WTC11 (cell line): ENCODE measurements at regions not wholly inside any gene's neighbourhood (a gene's known extent, or its start where the extent isn't known, plus 50 kb on each side); places are given as distances from the start of the nearest gene placed in this dataset.
A peak's percentile ranks its signal among the peaks of the same experiment; 100 is the strongest.

Experiments used
- ATAC-seq: fragments of 200-7000 bp; cut with Tn5 transposase; 2 replicates; pipeline ENCODE4 v1.10.0; 2021; ENCODE audit warnings: mild to moderate bottlenecking, moderate library complexity
- CTCF ChIA-PET: fragments of 300-600 bp; sonication (Branson Sonifier 250); formaldehyde crosslinking; loops from one replicate; lab custom pipeline; 2021; ENCODE audit warnings: antibody characterized with exemption; lab: Charles Lee
- POLR2A ChIA-PET: fragments of 350-600 bp; sonication (Branson Sonifier 250); formaldehyde crosslinking; loops from one replicate; lab custom pipeline; 2021; ENCODE audit warnings: antibody characterized with exemption; lab: Charles Lee
- DNase-seq: peaks from one replicate; pipeline ENCODE4 v3.0.0; 2021; ENCODE audit warnings: low spot score
- H3K27ac Mint-ChIP-seq: 2 replicates; pipeline ENCODE4 v1.8.0; 2021; ENCODE audit warnings: mixed read lengths
- H3K27me3 Mint-ChIP-seq: 2 replicates; pipeline ENCODE4 v1.8.0; 2021; ENCODE audit warnings: low read depth, mild to moderate bottlenecking, moderate library complexity, mixed read lengths
- H3K36me3 Mint-ChIP-seq: 2 replicates; pipeline ENCODE4 v1.8.0; 2021; ENCODE audit warnings: mixed read lengths
- H3K4me1 Mint-ChIP-seq: 2 replicates; pipeline ENCODE4 v1.8.0; 2022; ENCODE audit warnings: mixed read lengths
- H3K4me3 Mint-ChIP-seq: 2 replicates; pipeline ENCODE4 v1.8.0; 2021; ENCODE audit warnings: mild to moderate bottlenecking, moderate library complexity, mixed read lengths
- H3K9me3 Mint-ChIP-seq: 2 replicates; pipeline ENCODE4 v1.8.0; 2021; ENCODE audit warnings: mixed read lengths
- ETV6 ChIP-seq: sonication (generic); formaldehyde crosslinking; IDR thresholded peaks from 2 replicates; pipeline ENCODE4 v1.8.1; 2022; ENCODE audit warnings: mild to moderate bottlenecking, missing genetic modification reagents
- FOXP1 ChIP-seq: sonication (generic); formaldehyde crosslinking; IDR thresholded peaks from 2 replicates; pipeline ENCODE4 v1.8.0; 2022; ENCODE audit warnings: missing genetic modification reagents, mild to moderate bottlenecking, moderate library complexity, borderline replicate concordance
- GABPB1 ChIP-seq: sonication (generic); formaldehyde crosslinking; IDR thresholded peaks from 2 replicates; pipeline ENCODE4 v1.8.1; 2023; ENCODE audit warnings: mild to moderate bottlenecking, missing genetic modification reagents
- GRHL2 ChIP-seq: fragments of 250-450 bp; sonication (Bioruptor Pico); IDR thresholded peaks from 2 replicates; pipeline ENCODE4 v1.8.0; 2022; ENCODE audit warnings: mild to moderate bottlenecking, moderate library complexity; ENCODE audit not compliant: insufficient replicate concordance, severe bottlenecking
- MXD4 ChIP-seq: fragments of 250-450 bp; sonication (Bioruptor Pico); IDR thresholded peaks from 2 replicates; pipeline ENCODE4 v1.8.0; 2021; ENCODE audit warnings: mild to moderate bottlenecking, moderate library complexity, borderline replicate concordance
- MYBL2 ChIP-seq: sonication (generic); formaldehyde crosslinking; IDR thresholded peaks from 2 replicates; pipeline ENCODE4 v1.8.1; 2023; ENCODE audit warnings: mild to moderate bottlenecking, moderate library complexity, missing genetic modification reagents
- NFATC4 ChIP-seq: fragments of 250-450 bp; sonication (Bioruptor Pico); IDR thresholded peaks from 2 replicates; pipeline ENCODE4 v1.9.0; 2021; ENCODE audit warnings: mild to moderate bottlenecking
- OVOL2 ChIP-seq: fragments of 250-450 bp; sonication (Bioruptor Pico); IDR thresholded peaks from 2 replicates; pipeline ENCODE4 v1.9.0; 2021; ENCODE audit warnings: mild to moderate bottlenecking, borderline replicate concordance
- TP53 ChIP-seq: sonication (generic); formaldehyde crosslinking; IDR thresholded peaks from 2 replicates; pipeline ENCODE4 v1.8.1; 2023; ENCODE audit warnings: mild to moderate bottlenecking, missing genetic modification reagents
- ZBTB21 ChIP-seq: sonication (generic); formaldehyde crosslinking; IDR thresholded peaks from 2 replicates; pipeline ENCODE4 v1.8.1; 2023; ENCODE audit warnings: mild to moderate bottlenecking, missing genetic modification reagents, borderline replicate concordance
- ZNF219 ChIP-seq: sonication (generic); formaldehyde crosslinking; IDR thresholded peaks from 2 replicates; pipeline ENCODE4 v1.8.0; 2023; ENCODE audit warnings: missing genetic modification reagents, mild to moderate bottlenecking, borderline replicate concordance
- ZNF263 ChIP-seq: sonication (generic); formaldehyde crosslinking; IDR thresholded peaks from 2 replicates; pipeline ENCODE4 v1.8.1; 2022; ENCODE audit warnings: low read depth, mild to moderate bottlenecking, moderate library complexity, missing genetic modification reagents
- ZNF396 ChIP-seq: fragments of 250-450 bp; sonication (Bioruptor Pico); IDR thresholded peaks from 2 replicates; pipeline ENCODE4 v1.8.0; 2021; ENCODE audit warnings: mild to moderate bottlenecking, moderate library complexity, borderline replicate concordance
- ZSCAN18 ChIP-seq: fragments of 250-450 bp; sonication (Bioruptor Pico); IDR thresholded peaks from 2 replicates; pipeline ENCODE4 v2.1.2; 2022; ENCODE audit warnings: mild to moderate bottlenecking, moderate library complexity
- TF ChIP-seq, protein P1 (sequence below): fragments of 250-450 bp; sonication (Bioruptor Pico); IDR thresholded peaks from 2 replicates; pipeline ENCODE4 v1.9.0; 2021; ENCODE audit warnings: mild to moderate bottlenecking, borderline replicate concordance
- TF ChIP-seq, protein P2 (sequence below): sonication (generic); formaldehyde crosslinking; IDR thresholded peaks from 2 replicates; pipeline ENCODE4 v1.8.0; 2022; ENCODE audit warnings: mild to moderate bottlenecking, missing genetic modification reagents

- ChIA-PET CTCF (no interaction called here), POLR2A (no interaction called here)
- Mint-ChIP-seq H3K4me1 (peaks cover 27% of the 10 kb centered on the region), H3K36me3 (peaks cover 21% of the 10 kb centered on the region), H3K9me3 (peaks cover 23% of the 10 kb centered on the region), H3K27me3 (no peaks in the 10 kb centered on the region), H3K4me3 (no peak overlapping the region), H3K27ac (no peak overlapping the region; the same call in 1 of the 2 replicates)
- no peak for TF ChIP-seq MYBL2 (CRISPR knock-in tag)
- TF ChIP-seq, protein P1, sequence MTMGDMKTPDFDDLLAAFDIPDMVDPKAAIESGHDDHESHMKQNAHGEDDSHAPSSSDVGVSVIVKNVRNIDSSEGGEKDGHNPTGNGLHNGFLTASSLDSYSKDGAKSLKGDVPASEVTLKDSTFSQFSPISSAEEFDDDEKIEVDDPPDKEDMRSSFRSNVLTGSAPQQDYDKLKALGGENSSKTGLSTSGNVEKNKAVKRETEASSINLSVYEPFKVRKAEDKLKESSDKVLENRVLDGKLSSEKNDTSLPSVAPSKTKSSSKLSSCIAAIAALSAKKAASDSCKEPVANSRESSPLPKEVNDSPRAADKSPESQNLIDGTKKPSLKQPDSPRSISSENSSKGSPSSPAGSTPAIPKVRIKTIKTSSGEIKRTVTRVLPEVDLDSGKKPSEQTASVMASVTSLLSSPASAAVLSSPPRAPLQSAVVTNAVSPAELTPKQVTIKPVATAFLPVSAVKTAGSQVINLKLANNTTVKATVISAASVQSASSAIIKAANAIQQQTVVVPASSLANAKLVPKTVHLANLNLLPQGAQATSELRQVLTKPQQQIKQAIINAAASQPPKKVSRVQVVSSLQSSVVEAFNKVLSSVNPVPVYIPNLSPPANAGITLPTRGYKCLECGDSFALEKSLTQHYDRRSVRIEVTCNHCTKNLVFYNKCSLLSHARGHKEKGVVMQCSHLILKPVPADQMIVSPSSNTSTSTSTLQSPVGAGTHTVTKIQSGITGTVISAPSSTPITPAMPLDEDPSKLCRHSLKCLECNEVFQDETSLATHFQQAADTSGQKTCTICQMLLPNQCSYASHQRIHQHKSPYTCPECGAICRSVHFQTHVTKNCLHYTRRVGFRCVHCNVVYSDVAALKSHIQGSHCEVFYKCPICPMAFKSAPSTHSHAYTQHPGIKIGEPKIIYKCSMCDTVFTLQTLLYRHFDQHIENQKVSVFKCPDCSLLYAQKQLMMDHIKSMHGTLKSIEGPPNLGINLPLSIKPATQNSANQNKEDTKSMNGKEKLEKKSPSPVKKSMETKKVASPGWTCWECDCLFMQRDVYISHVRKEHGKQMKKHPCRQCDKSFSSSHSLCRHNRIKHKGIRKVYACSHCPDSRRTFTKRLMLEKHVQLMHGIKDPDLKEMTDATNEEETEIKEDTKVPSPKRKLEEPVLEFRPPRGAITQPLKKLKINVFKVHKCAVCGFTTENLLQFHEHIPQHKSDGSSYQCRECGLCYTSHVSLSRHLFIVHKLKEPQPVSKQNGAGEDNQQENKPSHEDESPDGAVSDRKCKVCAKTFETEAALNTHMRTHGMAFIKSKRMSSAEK: no peak
- no peak for TF ChIP-seq MXD4 (CRISPR knock-in tag)
- no peak for TF ChIP-seq GRHL2
- TF ChIP-seq GABPB1: no peak
- no peak for TF ChIP-seq TP53 (CRISPR knock-in tag)
- no peak for TF ChIP-seq ZNF263 (CRISPR knock-in tag)
- TF ChIP-seq, protein P2, sequence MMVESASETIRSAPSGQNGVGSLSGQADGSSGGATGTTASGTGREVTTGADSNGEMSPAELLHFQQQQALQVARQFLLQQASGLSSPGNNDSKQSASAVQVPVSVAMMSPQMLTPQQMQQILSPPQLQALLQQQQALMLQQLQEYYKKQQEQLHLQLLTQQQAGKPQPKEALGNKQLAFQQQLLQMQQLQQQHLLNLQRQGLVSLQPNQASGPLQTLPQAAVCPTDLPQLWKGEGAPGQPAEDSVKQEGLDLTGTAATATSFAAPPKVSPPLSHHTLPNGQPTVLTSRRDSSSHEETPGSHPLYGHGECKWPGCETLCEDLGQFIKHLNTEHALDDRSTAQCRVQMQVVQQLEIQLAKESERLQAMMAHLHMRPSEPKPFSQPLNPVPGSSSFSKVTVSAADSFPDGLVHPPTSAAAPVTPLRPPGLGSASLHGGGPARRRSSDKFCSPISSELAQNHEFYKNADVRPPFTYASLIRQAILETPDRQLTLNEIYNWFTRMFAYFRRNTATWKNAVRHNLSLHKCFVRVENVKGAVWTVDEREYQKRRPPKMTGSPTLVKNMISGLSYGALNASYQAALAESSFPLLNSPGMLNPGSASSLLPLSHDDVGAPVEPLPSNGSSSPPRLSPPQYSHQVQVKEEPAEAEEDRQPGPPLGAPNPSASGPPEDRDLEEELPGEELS (CRISPR knock-in tag): no peak
- DNase-seq (no peak), ATAC-seq (no peak)
These were observed 209.9 kb upstream of the DMRT1 start for GRCh38 chr9:631596-631995.

- DNase-seq (no peak), ATAC-seq (no peak)
- Mint-ChIP-seq H3K4me1 (peaks cover 15% of the 10 kb centered on the region), H3K4me3 (no peak overlapping the region), H3K36me3 (peaks cover 21% of the 10 kb centered on the region), H3K27me3 (no peaks in the 10 kb centered on the region), H3K9me3 (peaks cover 23% of the 10 kb centered on the region), H3K27ac (no peak overlapping the region)
- ChIA-PET CTCF (no interaction called here), POLR2A (no interaction called here)
- no peak for TF ChIP-seq ZNF396 (CRISPR knock-in tag)
- no peak for TF ChIP-seq ZNF219 (CRISPR knock-in tag)
These were observed 208.0 kb upstream of the DMRT1 start for GRCh38 chr9:633461-633860.

DNA sequence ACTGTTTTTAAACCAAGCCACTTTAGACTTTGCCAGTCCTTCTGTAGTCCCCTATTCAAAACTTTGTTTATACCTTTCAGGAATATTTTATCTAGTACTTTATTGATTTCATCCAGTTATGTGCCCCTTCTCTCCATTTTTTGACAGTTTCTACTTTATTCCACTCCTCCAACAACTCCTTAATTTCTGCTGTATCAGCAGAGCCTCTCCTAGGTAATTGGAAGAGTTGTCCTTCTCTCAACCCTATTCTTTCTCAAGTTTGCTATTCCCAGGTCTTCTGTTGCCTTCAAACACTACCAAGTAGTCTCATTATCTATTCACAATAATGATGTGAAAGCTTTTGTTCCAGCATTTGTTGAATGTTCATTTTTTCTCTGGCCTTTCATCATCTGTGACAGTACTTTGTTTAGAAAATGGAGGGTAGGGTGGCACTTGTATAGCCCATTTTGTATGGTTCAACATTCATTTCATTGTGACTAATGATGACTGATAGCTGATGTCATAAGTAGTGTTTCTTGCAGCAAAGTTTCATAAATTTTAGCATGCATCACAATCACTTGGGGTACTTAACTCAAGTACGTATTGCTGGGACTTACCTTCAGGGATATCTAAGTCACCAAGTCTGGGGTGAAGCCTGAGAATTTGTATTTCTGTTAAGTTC lies 204.4 kb upstream of the DMRT1 start:
- POLR2A ChIA-PET: no interaction called here
- Mint-ChIP-seq H3K27ac (0 out of 2 replicates have a peak overlapping the region, but pooled peaks have one; percentile 14), H3K36me3 (peaks cover 18% of the 10 kb centered on the region), H3K4me1 (peaks cover 11% of the 10 kb centered on the region), H3K27me3 (no peaks in the 10 kb centered on the region), H3K9me3 (peaks cover 23% of the 10 kb centered on the region), H3K4me3 (no peak overlapping the region)
- ATAC-seq (no peak), DNase-seq (no peak)
- CTCF ChIA-PET: no interaction called here
- TF ChIP-seq FOXP1 (CRISPR knock-in tag) (no peak), OVOL2 (CRISPR knock-in tag) (no peak), ETV6 (CRISPR knock-in tag) (no peak), GRHL2 (no peak), ZSCAN18 (CRISPR knock-in tag) (no peak), ZBTB21 (CRISPR knock-in tag) (no peak), NFATC4 (no peak)
- TF ChIP-seq, protein P1: no peak
